IMR-90 (cell line): ENCODE measurements at regions not wholly inside any gene's neighbourhood (a gene's known extent, or its start where the extent isn't known, plus 50 kb on each side); places are given as distances from the start of the nearest gene placed in this dataset.

Source experiments
- ATAC-seq: fragments of 200-7000 bp; cut with Tn5 transposase; 2 replicates; pipeline ENCODE4 v1.9.1; 2020; ENCODE audit warnings: low read depth, mild to moderate bottlenecking, moderate library complexity
- BruUV-seq: library from RNA; stranded (reverse); fragments of 400-500 nt; replicated peaks from 2 replicates; lab custom pipeline; 2021; lab: Mats Ljungman, UMichigan
- CTCF ChIA-PET: fragments of 300-600 bp; formaldehyde crosslinking; extraction: SDS; loops from one replicate; lab custom pipeline; 2021; ENCODE audit warnings: antibody characterized with exemption; lab: Yijun Ruan, JAX
- POLR2A ChIA-PET: fragments of 300-600 bp; sonication (Branson Sonifier 250); formaldehyde crosslinking; loops from one replicate; lab custom pipeline; 2022; ENCODE audit warnings: antibody characterized with exemption; ENCODE audit not compliant: unreplicated experiment; lab: Charles Lee
- DNase-seq: peaks from one replicate; pipeline ENCODE4 v3.0.0; 2013
- H2AFZ ChIP-seq: replicated peaks from 2 replicates; pipeline ENCODE3; 2013; ENCODE audit warnings: low read length, mild to moderate bottlenecking; ENCODE audit not compliant: poor library complexity
- H2AK5ac ChIP-seq: 2 replicates; pipeline ENCODE4 v1.6.1; 2013; ENCODE audit warnings: low read depth, low read length, inconsistent platforms
- H2AK9ac ChIP-seq: replicated peaks from 2 replicates; pipeline ENCODE3; 2013; ENCODE audit warnings: mild to moderate bottlenecking, low read depth, low read length, moderate library complexity; ENCODE audit not compliant: poor library complexity
- H2BK120ac ChIP-seq: 2 replicates; pipeline ENCODE4 v1.6.1; 2013; ENCODE audit warnings: low read depth, low read length, inconsistent platforms
- H2BK15ac ChIP-seq: 3 replicates; pipeline ENCODE4 v1.6.1; 2013; ENCODE audit warnings: low read depth, low read length, inconsistent platforms
- H2BK20ac ChIP-seq: 2 replicates; pipeline ENCODE4 v1.6.1; 2013; ENCODE audit warnings: low read depth, mild to moderate bottlenecking, inconsistent platforms, low read length, moderate library complexity
- H2BK5ac ChIP-seq: 2 replicates; pipeline ENCODE4 v1.6.1; 2013; ENCODE audit warnings: mild to moderate bottlenecking, low read depth, low read length, inconsistent platforms; ENCODE audit not compliant: poor library complexity, severe bottlenecking
- H3K14ac ChIP-seq: replicated peaks from 2 replicates; pipeline ENCODE4 v1.6.1; 2013; ENCODE audit warnings: low read depth, low read length, inconsistent platforms
- H3K18ac ChIP-seq: 2 replicates; pipeline ENCODE4 v1.6.1; 2013; ENCODE audit warnings: low read depth, low read length, control low read depth
- H3K23ac ChIP-seq: 2 replicates; pipeline ENCODE4 v1.6.1; 2013; ENCODE audit warnings: low read depth, low read length, inconsistent platforms
- H3K27ac ChIP-seq: 2 replicates; pipeline ENCODE4 v1.5.1; 2013; ENCODE audit warnings: mild to moderate bottlenecking, control low read depth, low read length; ENCODE audit not compliant: insufficient read depth
- H3K27me3 ChIP-seq: 2 replicates; pipeline ENCODE4 v1.6.1; 2013; ENCODE audit warnings: low read length; ENCODE audit not compliant: control insufficient read depth, insufficient read depth
- H3K36me3 ChIP-seq: 2 replicates; pipeline ENCODE4 v1.6.1; 2013; ENCODE audit warnings: low read length, mixed read lengths; ENCODE audit not compliant: control insufficient read depth, insufficient read depth
- H3K4ac ChIP-seq: 2 replicates; pipeline ENCODE4 v1.6.1; 2013; ENCODE audit warnings: low read depth, low read length, inconsistent platforms
- H3K4me1 ChIP-seq: 2 replicates; pipeline ENCODE4 v1.6.1; 2013; ENCODE audit warnings: low read length, mixed read lengths; ENCODE audit not compliant: control insufficient read depth, insufficient read depth
- H3K4me2 ChIP-seq: 2 replicates; pipeline ENCODE4 v1.6.1; 2013; ENCODE audit warnings: low read depth, mild to moderate bottlenecking, control low read depth, low read length, moderate library complexity
- H3K4me3 ChIP-seq: 2 replicates; pipeline ENCODE4 v1.5.1; 2013; ENCODE audit warnings: low read depth, mild to moderate bottlenecking, control low read depth, low read length, moderate library complexity; ENCODE audit not compliant: insufficient read depth
- H3K56ac ChIP-seq: 2 replicates; pipeline ENCODE4 v1.6.1; 2013; ENCODE audit warnings: low read length, inconsistent platforms; ENCODE audit not compliant: insufficient read depth; ENCODE audit errors: extremely low read depth
- H3K79me1 ChIP-seq, 2 experiments: 2 replicates each; pipeline ENCODE4 v1.6.1; 2013; ENCODE audit warnings: low read length in 2 of 2, inconsistent platforms in 1 of 2, low read depth in 1 of 2
- H3K9ac ChIP-seq: 2 replicates; pipeline ENCODE4 v1.6.1; 2013; ENCODE audit warnings: low read depth, low read length, control low read depth
- H3K9me1 ChIP-seq: 2 replicates; pipeline ENCODE4 v1.6.1; 2013; ENCODE audit warnings: low read length, inconsistent platforms; ENCODE audit not compliant: insufficient read depth
- H3K9me3 ChIP-seq: 2 replicates; pipeline ENCODE4 v1.6.1; 2013; ENCODE audit warnings: low read length; ENCODE audit not compliant: control insufficient read depth, insufficient read depth
- H4K20me1 ChIP-seq: 2 replicates; pipeline ENCODE4 v1.6.1; 2013; ENCODE audit warnings: low read length, inconsistent platforms; ENCODE audit not compliant: insufficient read depth
- H4K5ac ChIP-seq: 2 replicates; pipeline ENCODE4 v1.6.1; 2013; ENCODE audit warnings: mild to moderate bottlenecking, low read depth, low read length, control low read depth
- H4K8ac ChIP-seq, 2 experiments: 2 replicates each; pipeline ENCODE4 v1.6.1; 2013; ENCODE audit warnings: low read depth in 2 of 2, low read length in 2 of 2, control low read depth in 1 of 2, inconsistent platforms in 1 of 2
- H4K91ac ChIP-seq: 2 replicates; pipeline ENCODE4 v1.6.1; 2013; ENCODE audit warnings: low read depth, low read length, inconsistent platforms; ENCODE audit not compliant: insufficient read depth
- BHLHE40 ChIP-seq: fragments of 150-350 bp; IDR thresholded peaks from 2 replicates; pipeline ENCODE4 v1.6.1; 2016; ENCODE audit warnings: mild to moderate bottlenecking, low read depth, low read length
- CEBPB ChIP-seq: IDR thresholded peaks from 2 replicates; pipeline ENCODE4 v1.6.1; 2012; ENCODE audit warnings: low read depth, low read length, improper control_type of control experiment
- CHD1 ChIP-seq: IDR thresholded peaks from 2 replicates; pipeline ENCODE4 v1.6.1; 2012; ENCODE audit warnings: low read depth, low read length, improper control_type of control experiment
- MAFK ChIP-seq: IDR thresholded peaks from 2 replicates; pipeline ENCODE4 v1.6.1; 2012; ENCODE audit warnings: low read depth, low read length, improper control_type of control experiment
- MAZ ChIP-seq: IDR thresholded peaks from 2 replicates; pipeline ENCODE4 v1.6.1; 2012; ENCODE audit warnings: low read depth, mild to moderate bottlenecking, low read length, improper control_type of control experiment, moderate library complexity, borderline replicate concordance
- MXI1 ChIP-seq: IDR thresholded peaks from 2 replicates; pipeline ENCODE4 v1.6.1; 2012; ENCODE audit warnings: low read depth, mild to moderate bottlenecking, low read length, moderate library complexity, borderline replicate concordance
- NFE2L2 ChIP-seq: fragments of 150-350 bp; IDR thresholded peaks from 2 replicates; pipeline ENCODE4 v1.6.1; 2016; ENCODE audit warnings: low read depth, mild to moderate bottlenecking, low read length
- POLR2A ChIP-seq: IDR thresholded peaks from 2 replicates; pipeline ENCODE4 v1.6.1; 2012; ENCODE audit warnings: mild to moderate bottlenecking, low read depth, low read length
- RAD21 ChIP-seq: IDR thresholded peaks from 2 replicates; pipeline ENCODE4 v1.6.1; 2012; ENCODE audit warnings: low read length, improper control_type of control experiment
- RCOR1 ChIP-seq: IDR thresholded peaks from 2 replicates; pipeline ENCODE4 v1.6.1; 2012; ENCODE audit warnings: mild to moderate bottlenecking, low read length, improper control_type of control experiment; ENCODE audit not compliant: insufficient replicate concordance
- RFX5 ChIP-seq: IDR thresholded peaks from 2 replicates; pipeline ENCODE4 v1.8.0; 2012; ENCODE audit warnings: low read depth, mild to moderate bottlenecking, low read length, moderate library complexity
- SMC3 ChIP-seq: fragments of 150-350 bp; IDR thresholded peaks from 2 replicates; pipeline ENCODE4 v1.6.1; 2016; ENCODE audit warnings: low read depth, mild to moderate bottlenecking, antibody characterized with exemption, low read length, moderate library complexity
- WGBS, 2 experiments: methylation state at CpG; one replicate each; pipeline versions ENCODE4 v1.1.5 to v1.1.7; 2013; ENCODE audit warnings: missing lambda C conversion rate in 2 of 2; ENCODE audit not compliant: insufficient read length in 1 of 2; ENCODE audit errors: extremely low coverage in 2 of 2; 5-methylcytosine and 5-hydroxymethylcytosine counted together
- dilution Hi-C: fragments of 300-500 bp; cut with HindIII; formaldehyde crosslinking; loops from one replicate; pipeline ENCODE4 v1.14.3; 2018; ENCODE audit warnings: low sequenced_read_pairs; ENCODE audit not compliant: unreplicated experiment
- in situ Hi-C: fragments of 300-500 bp; cut with MboI; formaldehyde crosslinking; loops from 3 replicates; pipeline ENCODE4 v1.14.3; 2019; ENCODE audit warnings: low sequenced_read_pairs, inconsistent platforms, mixed read lengths
- intact Hi-C: fragments of 100-400 bp; cut with micrococcal nuclease; formaldehyde crosslinking; loops from 2 replicates; pipeline ENCODE4 v1.10.0; 2022
- TF ChIP-seq, protein P1 (sequence below): fragments of 150-350 bp; IDR thresholded peaks from 2 replicates; pipeline ENCODE4 v1.6.1; 2016; ENCODE audit warnings: low read depth, mild to moderate bottlenecking, low read length, moderate library complexity, borderline replicate concordance

DNA sequence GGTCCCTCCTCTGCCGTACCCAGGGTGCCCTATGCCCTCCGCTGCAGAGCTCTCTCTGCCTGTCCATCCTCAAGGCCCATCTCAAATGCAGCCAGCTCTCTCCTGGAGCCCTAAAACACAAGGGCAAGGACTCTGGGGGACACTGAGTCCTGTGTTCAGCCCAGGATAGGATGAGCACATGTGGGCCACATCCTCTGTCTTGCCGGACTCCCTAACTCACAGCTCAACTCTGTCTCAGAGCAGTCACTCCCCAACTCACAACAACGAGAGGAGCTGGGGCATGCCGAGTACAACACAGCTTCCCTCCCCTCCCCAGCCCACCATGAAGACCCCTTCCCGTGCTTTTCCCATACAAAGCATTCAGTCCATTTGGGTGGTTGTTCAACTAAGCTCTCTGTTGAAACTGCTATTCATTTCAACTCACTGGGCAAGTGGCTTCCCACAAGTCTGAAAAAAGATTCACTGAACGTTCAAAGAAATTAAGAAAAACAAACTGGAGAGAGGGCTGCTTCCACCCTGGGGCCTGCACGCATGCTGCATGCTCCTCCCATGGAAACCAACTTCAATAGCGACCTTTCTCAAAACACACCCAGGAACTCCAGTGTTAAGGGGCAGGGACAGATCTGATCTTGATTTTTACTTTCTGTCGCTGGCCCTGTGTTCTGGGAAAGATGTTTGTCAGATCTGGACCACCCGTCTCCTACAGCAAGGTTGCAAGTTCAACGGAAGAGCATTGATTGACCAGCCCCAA, 124.3 kb upstream of the IGF1R start (continued):
- TF ChIP-seq BHLHE40: no peak
- no peak for TF ChIP-seq MAZ
- TF ChIP-seq SMC3: no peak

DNA sequence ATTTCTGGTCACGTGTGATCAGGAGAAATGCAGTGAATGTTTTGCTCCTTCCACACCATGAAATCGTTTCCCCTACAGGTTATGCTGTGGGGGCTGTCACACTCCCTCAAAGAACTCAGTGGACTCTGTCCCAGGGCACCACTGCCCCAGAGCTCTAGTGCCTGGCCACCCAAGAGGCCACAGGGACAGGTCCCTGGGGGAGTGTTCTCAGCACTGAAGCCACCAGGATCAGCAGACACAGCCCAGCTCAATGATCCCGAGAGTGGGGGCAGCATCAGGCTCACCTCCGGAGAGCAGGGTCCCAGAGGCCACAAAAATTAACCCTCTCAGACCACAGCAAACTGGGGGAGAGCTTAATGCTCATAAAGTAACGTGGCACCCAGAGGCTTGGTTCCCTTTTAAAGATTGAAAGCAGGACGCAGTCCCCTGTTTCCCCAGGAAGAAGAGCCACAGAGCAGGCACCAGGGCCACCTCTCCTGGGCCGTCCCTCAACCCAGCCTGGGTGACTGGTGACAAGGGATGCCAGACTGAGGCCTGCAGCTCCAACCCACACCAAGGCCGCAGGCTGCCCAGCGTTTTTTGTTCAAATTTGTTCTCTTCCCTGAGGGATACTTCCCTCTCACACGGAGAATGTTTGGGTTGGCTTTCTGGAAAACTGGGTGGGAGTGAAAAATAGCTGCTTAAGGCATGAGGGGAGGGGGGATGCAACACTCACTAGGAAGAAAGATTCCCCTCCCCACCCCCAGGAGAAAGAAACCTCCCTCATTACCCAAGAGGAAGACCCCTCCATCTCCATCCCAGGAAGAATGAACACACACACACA, 123.3 kb upstream of the IGF1R start:
- no peak for ATAC-seq
- Histone ChIP-seq H3K79me1 (no peaks in the 10 kb centered on the region), H3K18ac (peak overlapping the region; percentile 65; the same call in 1 of the 2 replicates), H4K5ac (peak overlapping the region; percentile 65; the same call in 1 of the 2 replicates), H3K27ac (peak overlapping the region; percentile 56; the same call in 1 of the 2 replicates), H2AK5ac (no peak overlapping the region), H2BK20ac (no peak overlapping the region), H3K36me3 (no peaks in the 10 kb centered on the region), H3K9ac (peak overlapping the region; percentile 58; the same call in 1 of the 2 replicates), H3K27me3 (peaks cover 7% of the 10 kb centered on the region), H2BK15ac (no peak overlapping the region), H4K20me1 (no peaks in the 10 kb centered on the region; the same call in 1 of the 2 replicates), H3K4ac (no peak overlapping the region), H4K91ac (peak overlapping the region; percentile 51; the same call in 1 of the 2 replicates), H3K9me3 (no peaks in the 10 kb centered on the region), H4K8ac (peak overlapping the region in 1 of 2 experiments; percentile 62; a peak in 2 of 4 replicates), H3K4me2 (peak overlapping the region; percentile 44; the same call in 1 of the 2 replicates), H2AK9ac (no peak overlapping the region), H2AFZ (peak overlapping the region; percentile 56), H3K56ac (no peak overlapping the region; the same call in 1 of the 2 replicates), H3K23ac (no peak overlapping the region), H3K9me1 (no peaks in the 10 kb centered on the region), H3K4me3 (no peak overlapping the region), H2BK120ac (no peak overlapping the region), H3K4me1 (peaks cover 2% of the 10 kb centered on the region; the same call in 1 of the 2 replicates), H2BK5ac (no peak overlapping the region), H3K14ac (no peak overlapping the region)
- intact Hi-C loops: no loop called here
- in situ Hi-C loops: loop anchor here (5.0 kb wide), 1 partner anchor 117 kb away; no protein-coding TSS in a partner anchor
- no CpG with 5 or more reads among the region's 10 CpGs for WGBS, 2 experiments
- DNase-seq: no peak
- ChIA-PET CTCF (interaction anchor here (0.9 kb wide), 1 partner anchor 11 kb away, joined by 4 read pairs; no protein-coding TSS in a partner anchor), POLR2A (no interaction called here)
- dilution Hi-C loops: no loop called here
- BruUV-seq: no TSS peak
- no peak for TF ChIP-seq MAZ
- no peak for TF ChIP-seq NFE2L2
- TF ChIP-seq, protein P1, sequence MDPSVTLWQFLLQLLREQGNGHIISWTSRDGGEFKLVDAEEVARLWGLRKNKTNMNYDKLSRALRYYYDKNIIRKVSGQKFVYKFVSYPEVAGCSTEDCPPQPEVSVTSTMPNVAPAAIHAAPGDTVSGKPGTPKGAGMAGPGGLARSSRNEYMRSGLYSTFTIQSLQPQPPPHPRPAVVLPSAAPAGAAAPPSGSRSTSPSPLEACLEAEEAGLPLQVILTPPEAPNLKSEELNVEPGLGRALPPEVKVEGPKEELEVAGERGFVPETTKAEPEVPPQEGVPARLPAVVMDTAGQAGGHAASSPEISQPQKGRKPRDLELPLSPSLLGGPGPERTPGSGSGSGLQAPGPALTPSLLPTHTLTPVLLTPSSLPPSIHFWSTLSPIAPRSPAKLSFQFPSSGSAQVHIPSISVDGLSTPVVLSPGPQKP: no peak
- TF ChIP-seq MXI1: no peak
- TF ChIP-seq RAD21: no peak
- TF ChIP-seq CEBPB: no peak
- no peak for TF ChIP-seq RFX5
- TF ChIP-seq RCOR1: no peak
- TF ChIP-seq CHD1: no peak
- TF ChIP-seq POLR2A: no peak
- TF ChIP-seq MAFK: no peak
